Keratinocyte (primary cell): ENCODE measurements at regions not wholly inside any gene's neighbourhood (a gene's known extent, or its start where the extent isn't known, plus 50 kb on each side); places are given as distances from the start of the nearest gene placed in this dataset.

Experiments
- CTCF ChIP-seq, 3 experiments: IDR thresholded peaks in 1 of 3; conservative IDR thresholded peaks in 1 of 3; optimal IDR thresholded peaks in 1 of 3; 2 replicates in 2 of 3; 3 replicates in 1 of 3; pipeline versions ENCODE3 to v1.5.1; 2011; ENCODE audit warnings: low read length in 3 of 3, mild to moderate bottlenecking in 3 of 3, moderate library complexity in 2 of 3, control low read depth in 1 of 3, inconsistent platforms in 1 of 3; ENCODE audit not compliant: insufficient read depth in 2 of 3; ENCODE audit errors: extremely low read depth in 1 of 3
- EZH2 ChIP-seq: IDR thresholded peaks from one replicate; pipeline ENCODE4 v1.6.1; 2012; ENCODE audit warnings: inconsistent platforms, mild to moderate bottlenecking, low read length, moderate library complexity

- TF ChIP-seq CTCF (optimal IDR thresholded peaks at IDR 0.05 in 1 of 3, IDR thresholded peaks at IDR 0.05 in 1 of 3, conservative IDR thresholded peaks at IDR 0.05 in 1 of 3; ENCODE audit: extremely low read depth in 1 of 3, insufficient read depth in 2 of 3, low read length in 3 of 3) (no peak), EZH2 (no peak)
Measured at GRCh38 chr21:15650735-15651134, 79.0 kb upstream of the USP25 start.
